B cell (primary cell): ENCODE measurements at regions not wholly inside any gene's neighbourhood (a gene's known extent, or its start where the extent isn't known, plus 50 kb on each side); places are given as distances from the start of the nearest gene placed in this dataset.

ENCODE experiments used
- CTCF ChIP-seq: fragments of 200-600 bp; IDR thresholded peaks from one replicate; pipeline ENCODE4 v1.8.0; 2022; ENCODE audit warnings: antibody characterized with exemption, mild to moderate bottlenecking
- EZH2 ChIP-seq: IDR thresholded peaks from 2 replicates; pipeline ENCODE4 v1.6.1; 2012; ENCODE audit warnings: borderline replicate concordance, low read depth, mild to moderate bottlenecking, moderate library complexity, low read length; ENCODE audit not compliant: insufficient read depth, poor library complexity, severe bottlenecking

- TF ChIP-seq CTCF, result no peak
- TF ChIP-seq EZH2, result no peak
Measured at GRCh38 chr3:59472541-59472940, 422.7 kb upstream of the CFAP20DC start.
